Right kidney (tissue), 1 donor: ENCODE measurements at regions not wholly inside any gene's neighbourhood (a gene's known extent, or its start where the extent isn't known, plus 50 kb on each side); places are given as distances from the start of the nearest gene placed in this dataset.

Source experiments
- DNase-seq: peaks from one replicate; pipeline ENCODE4 v3.0.0-alpha.2; 2016

- DNase-seq: no peak
Observed at GRCh38 chr4:42331040-42331439, 66.2 kb upstream of the SHISA3 start.

- no peak for DNase-seq
Observed at GRCh38 chr4:42331914-42332368, 65.3 kb upstream of the SHISA3 start.

DNA sequence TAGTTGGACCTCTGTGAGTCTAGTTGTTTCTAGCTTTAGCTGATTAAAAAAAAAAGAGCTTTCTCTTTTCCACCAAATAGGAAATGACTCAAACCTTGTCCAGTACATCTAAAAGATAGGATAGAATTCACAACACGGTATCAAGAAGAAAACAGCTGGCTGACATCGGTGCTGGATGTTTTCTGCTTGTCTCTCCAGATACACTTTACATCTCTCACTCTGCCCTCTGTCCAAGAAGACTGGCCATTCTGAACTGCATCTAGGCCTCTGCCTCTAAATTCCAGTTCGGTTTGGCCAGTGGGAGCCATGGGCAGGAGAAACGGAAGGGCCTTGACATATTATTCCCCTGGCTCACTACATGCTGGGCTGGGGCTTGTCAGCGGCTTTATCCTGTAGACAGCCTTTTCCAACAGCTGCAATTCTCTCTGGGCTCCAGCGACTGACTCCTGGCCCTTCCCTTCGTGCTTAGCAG lies 57.3 kb upstream of the SHISA3 start:
- DNase-seq: no peak

GRCh38 chr4:42341518-42342026 lies 55.7 kb upstream of the SHISA3 start:
- no peak for DNase-seq

DNA sequence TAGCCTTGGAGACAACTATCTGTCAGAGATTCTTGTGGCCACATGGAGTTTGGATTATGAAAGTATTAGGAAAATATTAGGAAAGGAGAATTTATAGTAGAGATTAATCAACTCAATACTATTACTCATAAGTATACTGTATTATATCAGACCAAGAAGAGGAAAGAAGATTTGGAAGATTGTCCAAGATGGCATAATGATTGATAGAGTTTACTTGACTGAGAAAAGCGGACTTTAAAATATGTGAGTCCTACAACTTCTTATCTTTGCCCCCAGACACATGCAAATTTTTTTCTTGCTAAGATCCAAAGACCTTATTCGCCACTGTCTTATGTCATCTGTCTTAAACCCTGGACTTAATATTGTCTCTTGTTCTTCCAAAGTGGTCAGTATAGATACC lies 54.8 kb upstream of the SHISA3 start:
- DNase-seq: no peak

GRCh38 chr4:42344309-42344708 lies 53.0 kb upstream of the SHISA3 start:
- no peak for DNase-seq

DNA sequence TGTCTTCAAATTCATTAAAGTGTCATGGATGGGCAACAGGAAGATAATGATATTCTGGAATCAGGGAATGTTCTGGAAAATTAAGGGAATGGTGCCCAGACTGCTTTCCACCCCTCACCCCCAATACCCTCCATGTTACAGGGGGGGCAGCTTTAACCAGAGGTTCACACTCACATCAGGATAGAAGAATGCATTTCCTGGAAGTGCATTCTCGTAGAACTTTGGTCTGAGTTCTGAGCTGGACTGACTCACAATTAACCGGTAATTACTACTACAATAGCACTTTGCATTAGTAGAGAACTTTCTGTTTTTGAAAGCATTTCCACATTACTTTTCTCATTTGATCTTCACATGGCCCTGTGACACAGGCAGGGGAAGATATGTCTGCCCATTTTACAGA lies 52.5 kb upstream of the SHISA3 start:
- DNase-seq: no peak

DNA sequence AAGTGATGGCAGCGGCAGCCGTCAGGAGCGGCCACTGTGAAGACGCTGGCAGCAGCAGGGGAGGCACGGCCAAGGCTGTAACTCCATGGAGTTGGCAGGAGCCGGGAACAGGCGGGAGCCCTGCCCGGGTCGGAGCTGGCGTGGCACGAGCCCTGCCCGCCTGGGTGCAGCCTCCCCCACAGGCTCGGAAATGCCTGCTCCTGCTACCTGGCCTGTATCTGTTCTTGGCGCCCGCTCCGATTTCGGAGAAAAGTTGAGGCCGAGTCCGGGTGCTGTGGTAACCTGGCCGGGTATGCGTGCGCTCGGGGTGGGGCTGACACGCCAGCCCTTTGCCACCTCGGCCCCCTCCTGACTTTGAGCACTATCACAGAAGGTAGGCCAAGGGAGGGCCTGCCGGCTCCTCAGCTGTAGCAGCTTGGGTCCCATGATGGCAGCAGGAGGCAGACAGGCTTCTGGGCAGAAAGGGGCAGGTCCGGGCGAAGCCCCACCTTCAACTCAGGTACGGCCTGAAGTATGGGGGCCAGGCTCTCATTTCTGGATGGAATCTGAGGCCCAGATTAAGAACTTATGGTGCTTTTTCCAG lies 51.2 kb upstream of the SHISA3 start:
- DNase-seq: no peak

DNA sequence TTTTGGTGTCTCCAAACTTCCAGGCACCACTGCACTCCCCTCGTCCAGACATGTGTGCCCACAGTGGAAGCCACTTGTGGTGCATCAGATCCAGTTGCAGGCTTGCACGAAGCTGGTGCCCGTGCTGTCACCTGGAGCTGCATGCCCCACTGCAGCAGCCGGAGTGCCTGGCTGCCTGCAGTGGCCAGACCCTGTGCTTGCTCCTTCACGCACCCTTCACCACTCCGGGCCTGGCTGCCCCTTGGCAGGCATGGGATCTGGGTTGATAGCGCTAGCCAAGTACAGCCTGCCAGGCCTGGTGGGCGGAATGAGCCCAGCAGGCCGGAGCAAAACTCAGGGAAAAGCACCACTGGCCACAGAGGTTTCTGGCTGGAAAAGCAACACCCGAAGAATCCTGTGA lies 50.2 kb upstream of the SHISA3 start:
- DNase-seq: no peak
